ENCODE measurements at regions not wholly inside any gene's neighbourhood (a gene's known extent, or its start where the extent isn't known, plus 50 kb on each side); places are given as distances from the start of the nearest gene placed in this dataset.

DNA sequence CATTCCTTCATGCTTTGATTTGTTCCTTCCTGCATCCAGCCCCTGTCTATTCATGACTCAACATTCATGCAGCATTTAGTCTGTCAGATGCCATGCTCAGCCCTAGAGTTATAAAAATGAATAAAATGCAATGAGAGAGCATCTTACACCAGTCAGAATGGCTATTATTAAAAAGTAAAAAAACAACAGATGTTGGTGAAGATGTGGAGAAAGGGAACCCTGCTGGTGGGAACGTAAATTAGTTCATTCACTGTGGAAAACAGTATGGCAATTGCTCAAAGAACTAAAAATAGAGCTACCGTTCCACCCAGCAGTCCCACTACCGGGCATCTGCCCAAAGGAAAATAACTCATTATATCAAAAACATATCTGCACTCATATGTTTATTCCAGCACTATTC is 70.0 kb upstream of the GTF3A start:
- TF ChIP-seq EZH2 (IDR thresholded peaks at IDR 0.05; ENCODE audit: borderline replicate concordance, low read depth, low read length, severe bottlenecking): no peak
- TF ChIP-seq, protein P1, sequence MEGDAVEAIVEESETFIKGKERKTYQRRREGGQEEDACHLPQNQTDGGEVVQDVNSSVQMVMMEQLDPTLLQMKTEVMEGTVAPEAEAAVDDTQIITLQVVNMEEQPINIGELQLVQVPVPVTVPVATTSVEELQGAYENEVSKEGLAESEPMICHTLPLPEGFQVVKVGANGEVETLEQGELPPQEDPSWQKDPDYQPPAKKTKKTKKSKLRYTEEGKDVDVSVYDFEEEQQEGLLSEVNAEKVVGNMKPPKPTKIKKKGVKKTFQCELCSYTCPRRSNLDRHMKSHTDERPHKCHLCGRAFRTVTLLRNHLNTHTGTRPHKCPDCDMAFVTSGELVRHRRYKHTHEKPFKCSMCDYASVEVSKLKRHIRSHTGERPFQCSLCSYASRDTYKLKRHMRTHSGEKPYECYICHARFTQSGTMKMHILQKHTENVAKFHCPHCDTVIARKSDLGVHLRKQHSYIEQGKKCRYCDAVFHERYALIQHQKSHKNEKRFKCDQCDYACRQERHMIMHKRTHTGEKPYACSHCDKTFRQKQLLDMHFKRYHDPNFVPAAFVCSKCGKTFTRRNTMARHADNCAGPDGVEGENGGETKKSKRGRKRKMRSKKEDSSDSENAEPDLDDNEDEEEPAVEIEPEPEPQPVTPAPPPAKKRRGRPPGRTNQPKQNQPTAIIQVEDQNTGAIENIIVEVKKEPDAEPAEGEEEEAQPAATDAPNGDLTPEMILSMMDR (IDR thresholded peaks at IDR 0.05; ENCODE audit: borderline replicate concordance, extremely low read depth, low read length, poor library complexity, severe bottlenecking): no peak
